ENCODE measurements at regions not wholly inside any gene's neighbourhood (a gene's known extent, or its start where the extent isn't known, plus 50 kb on each side); places are given as distances from the start of the nearest gene placed in this dataset.

GRCh38 chr7:156043416-156044178 is 231.3 kb upstream of the SHH start:
- TF ChIP-seq CTCF (IDR thresholded peaks at IDR 0.05), result no peak
- Histone ChIP-seq H3K27ac (no peak overlapping the region), H3K36me3 (no peaks in the 10 kb centered on the region), H3K4me1 (no peaks in the 10 kb centered on the region), H3K27me3 (peaks cover 0 to 3% of the 10 kb centered on the region in 2 donors), H3K4me3 (no peak overlapping the region), H3K9me3 (no peaks in the 10 kb centered on the region)
- intact Hi-C loops (cut with DNase I; ENCODE audit: low total_unique reads), result no loop called here
- no peak for DNase-seq

GRCh38 chr7:156041398-156041797 is 229.1 kb upstream of the SHH start:
- Histone ChIP-seq H3K27me3 (peaks cover 0 to 8% of the 10 kb centered on the region in 2 donors), H3K27ac (no peak overlapping the region), H3K9me3 (no peaks in the 10 kb centered on the region), H3K4me3 (no peak overlapping the region), H3K36me3 (no peaks in the 10 kb centered on the region), H3K4me1 (no peaks in the 10 kb centered on the region)
- DNase-seq, result no peak
- no peak for TF ChIP-seq CTCF (IDR thresholded peaks at IDR 0.05)
- intact Hi-C loops (cut with DNase I; ENCODE audit: low total_unique reads), result no loop called here

GRCh38 chr7:156039971-156040677 is 227.9 kb upstream of the SHH start:
- Histone ChIP-seq H3K27ac (no peak overlapping the region), H3K4me3 (no peak overlapping the region), H3K4me1 (no peaks in the 10 kb centered on the region), H3K36me3 (no peaks in the 10 kb centered on the region), H3K9me3 (no peaks in the 10 kb centered on the region), H3K27me3 (peaks cover 0 to 8% of the 10 kb centered on the region in 2 donors)
- DNase-seq, result no peak
- intact Hi-C loops (cut with DNase I; ENCODE audit: low total_unique reads), result no loop called here
- no peak for TF ChIP-seq CTCF (IDR thresholded peaks at IDR 0.05)

DNA sequence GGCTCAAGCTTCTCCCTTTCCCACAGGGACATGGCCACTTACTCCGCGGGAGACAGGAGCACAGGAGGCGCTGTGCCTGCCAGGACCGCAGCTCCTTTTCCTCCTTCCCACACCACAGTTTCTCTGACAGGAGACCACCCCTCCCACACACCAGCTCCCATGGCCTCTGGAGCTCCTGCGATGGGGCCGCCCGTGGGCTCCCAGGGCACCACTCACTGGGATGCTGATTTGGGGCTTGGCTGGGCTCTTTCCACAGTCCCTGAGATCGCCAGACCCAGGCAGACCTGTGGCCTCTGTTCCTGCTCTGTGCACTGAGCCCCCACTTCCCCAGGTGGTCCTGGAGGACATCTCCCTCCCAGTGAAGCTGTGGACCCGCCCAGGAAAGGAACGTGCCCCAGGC is 226.9 kb upstream of the SHH start:
- H3K9me3 ChIP-seq, result no peaks in the 10 kb centered on the region
- no peak for DNase-seq
- intact Hi-C loops (cut with DNase I; ENCODE audit: low total_unique reads), result no loop called here
- no peak for TF ChIP-seq CTCF (IDR thresholded peaks at IDR 0.05)
- H3K27ac ChIP-seq, result no peak overlapping the region
- no peak overlapping the region for H3K4me3 ChIP-seq
- peaks cover 0 to 8% of the 10 kb centered on the region in 2 donors for H3K27me3 ChIP-seq
- H3K4me1 ChIP-seq, result no peaks in the 10 kb centered on the region
- no peaks in the 10 kb centered on the region for H3K36me3 ChIP-seq

DNA sequence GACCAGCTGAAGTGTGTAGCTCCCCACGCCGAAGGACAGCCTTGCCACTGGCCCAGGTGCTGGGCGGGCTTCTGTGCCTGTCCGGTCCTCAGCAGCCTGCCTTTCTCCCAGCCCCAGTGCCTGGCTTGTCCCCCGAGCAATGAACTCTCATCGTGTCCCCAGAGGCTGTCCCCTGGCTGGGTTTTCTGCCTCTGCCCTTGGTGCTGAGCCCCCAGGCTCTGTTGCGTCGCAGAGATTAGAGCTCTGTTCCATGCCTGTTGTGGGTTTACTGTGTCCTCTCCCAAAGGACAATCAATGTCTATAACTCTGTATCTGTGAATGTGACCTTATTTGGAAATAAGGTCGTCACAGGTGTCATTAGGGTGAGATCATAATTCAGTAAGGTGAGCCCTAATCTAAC is 226.1 kb upstream of the SHH start:
- no peaks in the 10 kb centered on the region for H3K36me3 ChIP-seq
- intact Hi-C loops (cut with DNase I; ENCODE audit: low total_unique reads), result no loop called here
- no peak for TF ChIP-seq CTCF (IDR thresholded peaks at IDR 0.05)
- H3K27me3 ChIP-seq, result peaks cover 0 to 8% of the 10 kb centered on the region in 2 donors
- H3K27ac ChIP-seq, result no peak overlapping the region
- H3K4me3 ChIP-seq, result no peak overlapping the region
- no peaks in the 10 kb centered on the region for H3K9me3 ChIP-seq
- DNase-seq, result no peak
- no peaks in the 10 kb centered on the region for H3K4me1 ChIP-seq
